ENCODE measurements at regions not wholly inside any gene's neighbourhood (a gene's known extent, or its start where the extent isn't known, plus 50 kb on each side); places are given as distances from the start of the nearest gene placed in this dataset.

GRCh38 chr3:33982269-33982798 is 183.9 kb downstream of the PDCD6IP start:
- TF ChIP-seq CTCF (IDR thresholded peaks at IDR 0.05; ENCODE audit: extremely low read depth in 1 of 2, insufficient read depth in 1 of 2, low read depth in 1 of 2, low read length in 2 of 2) = no peak
- no peak for TF ChIP-seq POLR2A (IDR thresholded peaks at IDR 0.05; ENCODE audit: low read depth, low read length)
- no peak for TF ChIP-seq EZH2 (IDR thresholded peaks at IDR 0.05; ENCODE audit: borderline replicate concordance, low read depth, low read length, severe bottlenecking)
- TF ChIP-seq, protein P1, sequence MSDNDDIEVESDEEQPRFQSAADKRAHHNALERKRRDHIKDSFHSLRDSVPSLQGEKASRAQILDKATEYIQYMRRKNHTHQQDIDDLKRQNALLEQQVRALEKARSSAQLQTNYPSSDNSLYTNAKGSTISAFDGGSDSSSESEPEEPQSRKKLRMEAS (IDR thresholded peaks at IDR 0.05; ENCODE audit: insufficient read depth, insufficient read length) = no peak
- TF ChIP-seq POLR2AphosphoS5 (IDR thresholded peaks at IDR 0.05; ENCODE audit: insufficient read depth, low read depth, low read length) = no peak
- no peak for TF ChIP-seq MYC (IDR thresholded peaks at IDR 0.05; ENCODE audit: low read depth, low read length)
- no peak for TF ChIP-seq GATA2 (IDR thresholded peaks at IDR 0.05; ENCODE audit: insufficient read depth, insufficient read length, low read depth, low read length)

Data from endothelial cell of umbilical vein (primary cell).